ENCODE measurements at regions not wholly inside any gene's neighbourhood (a gene's known extent, or its start where the extent isn't known, plus 50 kb on each side); places are given as distances from the start of the nearest gene placed in this dataset.
A peak's percentile ranks its signal among the peaks of the same experiment; 100 is the strongest.

GRCh38 chr6:21500314-21501020 is 93.1 kb upstream of the SOX4 start:
- 48 to 60% (median 50%) methylated on average over 5 of the region's 5 CpGs for WGBS, 5 donors
- intact Hi-C loops (cut with DNase I; ENCODE audit: low total_unique reads), result no loop called here

DNA sequence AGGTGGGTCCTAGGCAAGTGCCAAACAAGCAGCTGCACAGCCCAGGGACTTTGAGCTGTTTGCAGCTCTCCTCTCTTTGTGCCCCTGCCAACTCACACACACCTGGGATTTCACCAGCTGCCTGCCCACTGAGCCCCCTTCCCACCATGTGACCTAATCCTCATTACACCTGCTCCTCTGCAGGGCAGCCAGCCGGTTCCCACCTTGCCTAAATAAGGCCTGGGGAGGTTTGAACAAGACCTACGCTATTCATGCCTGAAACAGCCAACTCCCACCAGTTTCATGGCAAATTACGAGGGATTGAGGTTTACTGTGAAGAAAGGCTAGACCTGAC is 92.6 kb upstream of the SOX4 start:
- DNase-seq, result peak; percentile 29 to 59
- no peak overlapping the region for H3K4me3 ChIP-seq
- intact Hi-C loops (cut with DNase I; ENCODE audit: low total_unique reads), result no loop called here
- H3K36me3 ChIP-seq, result no peaks in the 10 kb centered on the region
- H3K4me1 ChIP-seq, result peaks cover 0 to 17% (median 6%) of the 10 kb centered on the region in 4 donors
- 63 to 83% (median 71%) methylated on average over 3 of the region's 3 CpGs for WGBS, 5 donors
- H3K9me3 ChIP-seq, result no peaks in the 10 kb centered on the region
- no peaks in the 10 kb centered on the region for H3K27me3 ChIP-seq
- TF ChIP-seq EP300 (IDR thresholded peaks at IDR 0.05), result no peak
- no peak for TF ChIP-seq POLR2AphosphoS5 (IDR thresholded peaks at IDR 0.05)
- TF ChIP-seq, protein P1, sequence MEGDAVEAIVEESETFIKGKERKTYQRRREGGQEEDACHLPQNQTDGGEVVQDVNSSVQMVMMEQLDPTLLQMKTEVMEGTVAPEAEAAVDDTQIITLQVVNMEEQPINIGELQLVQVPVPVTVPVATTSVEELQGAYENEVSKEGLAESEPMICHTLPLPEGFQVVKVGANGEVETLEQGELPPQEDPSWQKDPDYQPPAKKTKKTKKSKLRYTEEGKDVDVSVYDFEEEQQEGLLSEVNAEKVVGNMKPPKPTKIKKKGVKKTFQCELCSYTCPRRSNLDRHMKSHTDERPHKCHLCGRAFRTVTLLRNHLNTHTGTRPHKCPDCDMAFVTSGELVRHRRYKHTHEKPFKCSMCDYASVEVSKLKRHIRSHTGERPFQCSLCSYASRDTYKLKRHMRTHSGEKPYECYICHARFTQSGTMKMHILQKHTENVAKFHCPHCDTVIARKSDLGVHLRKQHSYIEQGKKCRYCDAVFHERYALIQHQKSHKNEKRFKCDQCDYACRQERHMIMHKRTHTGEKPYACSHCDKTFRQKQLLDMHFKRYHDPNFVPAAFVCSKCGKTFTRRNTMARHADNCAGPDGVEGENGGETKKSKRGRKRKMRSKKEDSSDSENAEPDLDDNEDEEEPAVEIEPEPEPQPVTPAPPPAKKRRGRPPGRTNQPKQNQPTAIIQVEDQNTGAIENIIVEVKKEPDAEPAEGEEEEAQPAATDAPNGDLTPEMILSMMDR (IDR thresholded peaks at IDR 0.05), result no peak
- TF ChIP-seq POLR2A (IDR thresholded peaks at IDR 0.05), result no peak
- no peak overlapping the region for H3K27ac ChIP-seq

More at GRCh38 chr6:21500314-21501020, 93.1 kb upstream of the SOX4 start:
- no peak for DNase-seq
- Histone ChIP-seq H3K27ac (no peak overlapping the region), H3K9me3 (no peaks in the 10 kb centered on the region), H3K4me3 (no peak overlapping the region), H3K36me3 (no peaks in the 10 kb centered on the region), H3K4me1 (peaks cover 0 to 17% (median 6%) of the 10 kb centered on the region in 4 donors), H3K27me3 (no peaks in the 10 kb centered on the region)
- no peak for TF ChIP-seq POLR2AphosphoS5 (IDR thresholded peaks at IDR 0.05)
- TF ChIP-seq EP300 (IDR thresholded peaks at IDR 0.05), result no peak
- no peak for TF ChIP-seq POLR2A (IDR thresholded peaks at IDR 0.05)
- TF ChIP-seq, protein P1 (IDR thresholded peaks at IDR 0.05), result no peak

DNA sequence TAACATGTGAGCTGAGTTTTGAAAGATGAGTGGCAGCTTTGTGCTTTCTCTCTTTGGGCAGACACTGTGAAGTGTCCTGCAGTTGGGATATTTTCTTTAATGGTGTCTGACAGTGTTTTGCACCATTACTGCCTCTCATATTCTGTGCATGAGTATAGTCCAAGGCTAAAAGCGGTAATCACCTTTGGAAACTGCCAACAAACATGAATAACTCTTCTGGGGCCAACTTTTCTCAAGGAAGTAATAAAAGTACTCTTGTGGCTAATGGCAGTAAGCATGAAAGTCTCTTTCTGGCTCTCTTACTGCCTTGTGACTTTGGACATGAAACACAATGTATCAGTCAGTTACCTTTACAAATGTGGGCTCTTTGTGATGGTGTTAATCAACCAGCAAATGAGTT is 91.7 kb upstream of the SOX4 start:
- Histone ChIP-seq H3K27ac (no peak overlapping the region), H3K36me3 (no peaks in the 10 kb centered on the region), H3K9me3 (no peaks in the 10 kb centered on the region), H3K4me1 (peaks cover 0 to 12% (median 5%) of the 10 kb centered on the region in 4 donors), H3K4me3 (no peak overlapping the region), H3K27me3 (no peaks in the 10 kb centered on the region)
- intact Hi-C loops (cut with DNase I; ENCODE audit: low total_unique reads), result no loop called here
- WGBS, 5 donors, result 78 to 95% (median 83%) methylated on average over 1 of the region's 1 CpG
- no peak for DNase-seq
- TF ChIP-seq EP300 (IDR thresholded peaks at IDR 0.05), result no peak
- TF ChIP-seq, protein P1 (IDR thresholded peaks at IDR 0.05), result no peak
- no peak for TF ChIP-seq POLR2AphosphoS5 (IDR thresholded peaks at IDR 0.05)
- TF ChIP-seq POLR2A (IDR thresholded peaks at IDR 0.05), result no peak

DNA sequence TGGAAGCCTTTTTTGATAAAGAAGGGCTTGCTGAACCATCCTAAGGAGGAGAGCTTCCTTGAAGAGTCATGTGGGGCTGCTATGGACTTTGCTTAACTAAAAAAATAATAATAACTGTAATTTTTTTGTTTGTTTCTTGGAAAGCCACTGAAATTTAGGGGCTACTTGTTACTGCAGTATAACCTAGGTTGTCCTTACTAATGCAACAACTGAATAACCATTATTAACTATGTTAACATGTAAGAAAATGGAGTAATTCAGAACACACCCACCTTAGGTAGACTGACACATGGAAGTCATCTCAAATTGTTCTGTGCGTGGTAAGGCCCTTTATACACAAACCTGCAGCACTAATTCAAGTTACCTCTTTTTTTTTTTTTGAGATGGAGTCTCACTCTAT is 90.9 kb upstream of the SOX4 start:
- H3K27ac ChIP-seq, result no peak overlapping the region
- H3K27me3 ChIP-seq, result no peaks in the 10 kb centered on the region
- H3K4me3 ChIP-seq, result no peak overlapping the region
- intact Hi-C loops (cut with DNase I; ENCODE audit: low total_unique reads), result no loop called here
- 92 to 100% (median 96%) methylated on average over 1 of the region's 1 CpG for WGBS, 5 donors
- H3K9me3 ChIP-seq, result no peaks in the 10 kb centered on the region
- TF ChIP-seq POLR2AphosphoS5 (IDR thresholded peaks at IDR 0.05), result no peak
- TF ChIP-seq POLR2A (IDR thresholded peaks at IDR 0.05), result no peak
- TF ChIP-seq, protein P1 (IDR thresholded peaks at IDR 0.05), result no peak
- TF ChIP-seq EP300 (IDR thresholded peaks at IDR 0.05), result no peak
- H3K4me1 ChIP-seq, result peaks cover 0 to 12% (median 4%) of the 10 kb centered on the region in 4 donors
- H3K36me3 ChIP-seq, result no peaks in the 10 kb centered on the region
- no peak for DNase-seq
